Activated naive CD8-positive, alpha-beta T cell treated with anti-CD3 and anti-CD28 coated beads, Interleukin-2, amount 10 ng/mL, durations not matched to agents 7 days and 5 days (primary cell): ENCODE measurements at regions not wholly inside any gene's neighbourhood (a gene's known extent, or its start where the extent isn't known, plus 50 kb on each side); places are given as distances from the start of the nearest gene placed in this dataset.

Experiments
- ATAC-seq: fragments of 150-1000 bp; cut with Tn5 transposase; one replicate; pipeline ENCODE4 v1.10.0; 2021; ENCODE audit warnings: low read depth, moderate library complexity
- POLR2A ChIA-PET: fragments of 350-600 bp; sonication (Branson Sonifier 250); formaldehyde crosslinking; loops from one replicate; lab custom pipeline; 2021; ENCODE audit warnings: antibody characterized with exemption; lab: Charles Lee
- DNase-seq: peaks from one replicate; pipeline ENCODE4 v3.0.0; 2021
- H3K27ac Mint-ChIP-seq: one replicate; pipeline ENCODE4 v1.8.0; 2022; ENCODE audit warnings: mild to moderate bottlenecking, mixed read lengths
- H3K27me3 Mint-ChIP-seq: one replicate; pipeline ENCODE4 v1.8.0; 2022; ENCODE audit warnings: mild to moderate bottlenecking, moderate library complexity, mixed read lengths
- H3K36me3 Mint-ChIP-seq: one replicate; pipeline ENCODE4 v1.8.0; 2021; ENCODE audit warnings: mild to moderate bottlenecking, mixed read lengths
- H3K4me1 Mint-ChIP-seq: one replicate; pipeline ENCODE4 v1.8.0; 2021; ENCODE audit warnings: mixed read lengths
- H3K4me3 Mint-ChIP-seq: one replicate; pipeline ENCODE4 v1.8.0; 2022; ENCODE audit warnings: mild to moderate bottlenecking, moderate library complexity, mixed read lengths
- H3K9me3 Mint-ChIP-seq: one replicate; pipeline ENCODE4 v1.8.0; 2021; ENCODE audit warnings: mixed read lengths

- peaks cover 4% of the 10 kb centered on the region for H3K36me3 Mint-ChIP-seq
- no peak overlapping the region for H3K4me3 Mint-ChIP-seq
- no peak for DNase-seq
- POLR2A ChIA-PET: no interaction called here
- H3K9me3 Mint-ChIP-seq: peaks cover 14% of the 10 kb centered on the region
- no peak for ATAC-seq
- H3K4me1 Mint-ChIP-seq: no peaks in the 10 kb centered on the region
- no peak overlapping the region for H3K27ac Mint-ChIP-seq
- H3K27me3 Mint-ChIP-seq: no peaks in the 10 kb centered on the region
Observed at GRCh38 chr2:136205615-136206014, 87.7 kb upstream of the CXCR4 start.

DNA sequence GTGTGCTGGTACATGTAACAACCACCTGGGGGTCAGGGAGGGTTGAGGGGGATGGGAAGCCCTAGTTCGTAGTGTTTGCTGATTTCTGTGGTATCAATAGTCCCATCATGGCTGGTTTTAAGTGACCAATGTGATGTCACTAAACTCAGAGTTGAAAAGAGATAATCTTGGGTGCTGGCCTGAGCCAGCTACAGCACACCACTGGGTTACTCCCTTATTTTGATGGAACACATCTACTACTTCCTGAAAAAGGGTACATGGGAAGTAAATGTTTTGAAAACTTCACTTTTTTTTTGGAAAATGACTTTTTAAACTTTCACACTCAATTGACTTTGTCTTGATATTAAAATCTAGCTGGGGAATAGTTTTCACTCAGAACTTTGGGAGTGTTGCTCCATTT lies 87.0 kb upstream of the CXCR4 start:
- Mint-ChIP-seq H3K27me3 (peaks cover under 1% of the 10 kb centered on the region), H3K27ac (no peak overlapping the region), H3K36me3 (peaks cover 7% of the 10 kb centered on the region), H3K4me3 (no peak overlapping the region), H3K9me3 (peaks cover 14% of the 10 kb centered on the region), H3K4me1 (no peaks in the 10 kb centered on the region)
- DNase-seq (no peak), ATAC-seq (no peak)
- POLR2A ChIA-PET: no interaction called here

GRCh38 chr2:136195226-136195625 lies 77.3 kb upstream of the CXCR4 start:
- peaks cover 6% of the 10 kb centered on the region for H3K36me3 Mint-ChIP-seq
- H3K9me3 Mint-ChIP-seq: peaks cover 5% of the 10 kb centered on the region
- H3K4me3 Mint-ChIP-seq: no peak overlapping the region
- no peak overlapping the region for H3K27ac Mint-ChIP-seq
- POLR2A ChIA-PET: no interaction called here
- peaks cover 1% of the 10 kb centered on the region for H3K27me3 Mint-ChIP-seq
- no peaks in the 10 kb centered on the region for H3K4me1 Mint-ChIP-seq
- DNase-seq (no peak), ATAC-seq (no peak)

- Mint-ChIP-seq H3K27ac (no peak overlapping the region), H3K4me3 (no peak overlapping the region), H3K9me3 (no peaks in the 10 kb centered on the region), H3K36me3 (peaks cover 1% of the 10 kb centered on the region), H3K4me1 (no peaks in the 10 kb centered on the region), H3K27me3 (no peaks in the 10 kb centered on the region)
- POLR2A ChIA-PET: no interaction called here
- DNase-seq (no peak), ATAC-seq (no peak)
Observed at GRCh38 chr2:136191041-136191440, 73.1 kb upstream of the CXCR4 start.

- Mint-ChIP-seq H3K27ac (no peak overlapping the region), H3K4me1 (no peaks in the 10 kb centered on the region), H3K36me3 (peaks cover 1% of the 10 kb centered on the region), H3K27me3 (peaks cover 1% of the 10 kb centered on the region), H3K9me3 (peaks cover 3% of the 10 kb centered on the region), H3K4me3 (no peak overlapping the region)
- ATAC-seq (no peak), DNase-seq (no peak)
- POLR2A ChIA-PET: interaction anchor here (1.1 kb wide), 1 partner anchor 53 kb away, joined by 3 read pairs; no protein-coding TSS in a partner anchor
Observed at GRCh38 chr2:136189221-136189782, 71.4 kb upstream of the CXCR4 start.

DNA sequence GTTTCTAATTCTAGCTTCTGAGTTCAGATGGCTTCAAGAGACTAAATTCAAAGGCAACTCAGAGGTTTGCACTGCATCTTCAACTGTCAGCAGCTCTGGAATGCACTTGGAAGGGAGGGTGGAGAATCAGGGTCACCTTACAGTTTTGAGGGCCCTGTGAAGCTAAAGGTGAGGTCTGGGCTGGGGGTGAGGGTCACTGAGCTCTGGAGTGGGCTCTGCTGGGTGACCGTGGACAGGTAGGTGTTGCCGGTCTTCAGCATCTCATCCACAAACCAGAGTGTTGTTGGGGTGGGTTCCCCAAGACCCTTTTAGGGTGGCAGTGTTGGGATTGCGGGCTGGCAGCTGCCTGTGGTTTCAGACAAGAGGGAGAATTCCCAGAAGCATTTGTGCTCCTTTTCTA lies 70.1 kb upstream of the CXCR4 start:
- Mint-ChIP-seq H3K36me3 (peaks cover 1% of the 10 kb centered on the region), H3K27ac (no peak overlapping the region), H3K27me3 (peaks cover 4% of the 10 kb centered on the region), H3K9me3 (peaks cover 3% of the 10 kb centered on the region), H3K4me1 (no peaks in the 10 kb centered on the region), H3K4me3 (no peak overlapping the region)
- POLR2A ChIA-PET: no interaction called here
- no peak for ATAC-seq
- no peak for DNase-seq

DNA sequence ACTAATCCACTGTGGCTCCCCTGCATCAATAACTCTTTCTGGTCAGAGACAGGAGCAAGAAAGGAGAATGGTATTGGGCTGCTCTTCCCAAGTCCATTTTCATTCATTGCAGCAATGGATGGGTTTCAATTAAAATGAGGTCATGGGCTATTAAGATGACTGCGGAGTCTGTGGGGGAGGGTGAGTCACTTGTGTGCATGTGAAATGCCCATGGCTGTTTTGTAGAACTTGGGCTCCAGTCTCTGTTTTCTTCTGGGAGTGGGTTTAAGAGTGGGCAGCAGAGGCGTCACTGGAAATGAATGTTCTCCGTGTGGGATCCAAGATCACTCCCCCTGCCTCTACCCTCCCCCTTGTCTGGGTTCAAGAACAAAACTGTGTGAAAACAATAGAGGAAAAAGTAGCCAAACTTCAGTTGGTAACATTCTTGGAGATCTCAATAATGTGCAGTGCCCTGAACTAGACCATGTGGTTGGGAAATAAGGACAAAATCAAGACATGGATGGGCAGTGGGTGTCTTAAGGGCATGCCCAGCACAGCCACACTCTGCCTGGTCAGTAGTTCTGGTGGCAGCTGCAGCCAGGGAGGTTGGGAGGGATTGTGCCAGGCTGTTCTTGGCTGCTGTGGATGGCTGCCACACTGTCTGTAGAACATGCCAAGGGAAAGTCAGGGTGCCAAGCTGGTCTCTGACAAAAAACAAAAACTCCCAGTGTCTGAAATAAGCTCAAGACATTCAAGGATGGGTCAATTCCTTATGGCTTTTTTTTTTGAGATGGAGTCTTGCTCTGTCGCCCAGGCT lies 68.2 kb upstream of the CXCR4 start:
- peaks cover 4% of the 10 kb centered on the region for H3K27me3 Mint-ChIP-seq
- H3K4me1 Mint-ChIP-seq: no peaks in the 10 kb centered on the region

DNA sequence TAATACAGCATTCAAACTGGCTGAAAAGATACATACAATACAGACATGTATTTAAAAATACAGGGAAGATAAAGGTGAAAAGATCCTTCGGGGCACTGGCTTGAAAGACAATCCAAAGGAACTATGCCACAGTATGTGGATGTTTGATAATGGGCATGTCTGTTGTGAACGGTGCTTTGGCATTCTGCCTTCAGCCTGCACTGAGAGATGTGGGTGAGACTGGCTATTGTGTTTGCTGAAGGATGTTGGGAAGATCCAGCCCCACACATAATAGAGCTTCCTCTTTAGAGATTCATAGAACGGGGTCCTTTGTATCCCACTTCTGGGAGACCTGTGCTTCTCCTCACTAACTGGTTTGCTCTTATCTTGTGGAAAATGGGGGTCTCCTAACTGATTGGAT lies 65.1 kb upstream of the CXCR4 start:
- POLR2A ChIA-PET: no interaction called here
- no peak overlapping the region for H3K27ac Mint-ChIP-seq

More for the DNA sequence above, 68.2 kb upstream of the CXCR4 start:
- Mint-ChIP-seq H3K4me3 (no peak overlapping the region), H3K27ac (no peak overlapping the region), H3K36me3 (peaks cover 1% of the 10 kb centered on the region), H3K9me3 (peaks cover 5% of the 10 kb centered on the region)
- DNase-seq (no peak), ATAC-seq (no peak)
- POLR2A ChIA-PET: no interaction called here

DNA sequence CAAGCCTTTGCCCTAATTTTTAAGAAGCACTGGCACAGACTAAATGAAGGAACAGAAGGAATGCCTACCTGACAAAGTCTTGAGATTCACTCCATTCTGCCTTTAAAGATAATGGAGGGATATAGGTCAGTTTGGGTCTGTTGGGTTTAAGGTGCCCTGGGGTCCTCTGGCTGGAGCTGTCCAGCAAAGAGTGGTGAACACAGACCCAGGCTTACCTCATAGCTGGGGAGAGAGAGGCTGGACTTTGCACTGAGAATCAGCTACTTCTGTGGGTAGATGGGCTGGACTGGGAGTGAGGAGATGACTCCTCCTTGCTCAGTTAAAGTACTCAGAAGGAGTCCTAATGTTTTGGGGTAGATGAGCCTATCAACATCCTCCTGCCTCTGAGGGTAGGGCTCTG lies 64.4 kb upstream of the CXCR4 start:
- Mint-ChIP-seq H3K4me3 (no peak overlapping the region), H3K36me3 (peaks cover 3% of the 10 kb centered on the region), H3K4me1 (peaks cover 7% of the 10 kb centered on the region), H3K9me3 (peaks cover 6% of the 10 kb centered on the region), H3K27me3 (peaks cover 4% of the 10 kb centered on the region), H3K27ac (no peak overlapping the region)
- DNase-seq: no peak
- ATAC-seq: no peak
- POLR2A ChIA-PET: no interaction called here

More for the DNA sequence above, 65.1 kb upstream of the CXCR4 start:
- Mint-ChIP-seq H3K36me3 (peaks cover 3% of the 10 kb centered on the region), H3K4me3 (no peak overlapping the region), H3K4me1 (peaks cover 7% of the 10 kb centered on the region), H3K27me3 (peaks cover 4% of the 10 kb centered on the region), H3K9me3 (peaks cover 6% of the 10 kb centered on the region)
- DNase-seq: no peak
- ATAC-seq: no peak

DNA sequence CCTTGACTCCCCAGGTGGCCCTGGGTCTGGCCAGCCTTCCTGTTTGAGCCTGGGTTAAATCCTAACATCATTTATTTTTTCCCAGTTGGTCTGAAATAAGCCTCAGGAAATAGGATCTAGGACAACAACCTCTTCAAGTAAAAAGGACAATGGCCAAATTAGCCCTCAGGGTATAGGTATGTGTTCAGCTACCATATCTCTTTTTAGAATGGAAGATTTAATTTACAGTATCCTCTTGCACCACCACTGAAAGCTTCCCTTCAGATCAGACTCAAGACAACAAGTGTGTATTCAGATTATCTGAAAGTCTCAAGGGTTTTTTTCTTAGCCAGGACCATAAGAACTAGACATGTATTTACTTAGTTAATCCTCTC lies 61.6 kb upstream of the CXCR4 start:
- Mint-ChIP-seq H3K27ac (no peak overlapping the region), H3K4me3 (no peak overlapping the region), H3K9me3 (peaks cover 3% of the 10 kb centered on the region), H3K36me3 (peaks cover 10% of the 10 kb centered on the region), H3K4me1 (peaks cover 7% of the 10 kb centered on the region), H3K27me3 (peaks cover 6% of the 10 kb centered on the region)
- POLR2A ChIA-PET: no interaction called here
- DNase-seq: no peak
- no peak for ATAC-seq

- no peak overlapping the region for H3K4me3 Mint-ChIP-seq
- H3K9me3 Mint-ChIP-seq: peaks cover 3% of the 10 kb centered on the region
- H3K4me1 Mint-ChIP-seq: peaks cover 7% of the 10 kb centered on the region
- DNase-seq (no peak), ATAC-seq (no peak)
- peaks cover 10% of the 10 kb centered on the region for H3K36me3 Mint-ChIP-seq
- H3K27ac Mint-ChIP-seq: no peak overlapping the region
- POLR2A ChIA-PET: no interaction called here
- H3K27me3 Mint-ChIP-seq: peaks cover 4% of the 10 kb centered on the region
Observed at GRCh38 chr2:136178941-136179601, 61.1 kb upstream of the CXCR4 start.

GRCh38 chr2:136175868-136176267 lies 57.9 kb upstream of the CXCR4 start:
- no peak for ATAC-seq
- peaks cover 4% of the 10 kb centered on the region for H3K9me3 Mint-ChIP-seq
- peaks cover 3% of the 10 kb centered on the region for H3K27me3 Mint-ChIP-seq
- H3K4me3 Mint-ChIP-seq: no peak overlapping the region
- H3K36me3 Mint-ChIP-seq: peaks cover 12% of the 10 kb centered on the region
- POLR2A ChIA-PET: interaction anchor here (0.7 kb wide), 1 partner anchor 58 kb away, joined by 5 read pairs; no protein-coding TSS in a partner anchor
- peaks cover 11% of the 10 kb centered on the region for H3K4me1 Mint-ChIP-seq
- DNase-seq: no peak
- no peak overlapping the region for H3K27ac Mint-ChIP-seq

GRCh38 chr2:136175466-136175865 lies 57.5 kb upstream of the CXCR4 start:
- H3K4me1 Mint-ChIP-seq: peaks cover 11% of the 10 kb centered on the region
- H3K27me3 Mint-ChIP-seq: peaks cover 3% of the 10 kb centered on the region
- ATAC-seq: no peak
- peaks cover 12% of the 10 kb centered on the region for H3K36me3 Mint-ChIP-seq
- H3K9me3 Mint-ChIP-seq: peaks cover 4% of the 10 kb centered on the region
- no peak overlapping the region for H3K27ac Mint-ChIP-seq
- POLR2A ChIA-PET: interaction anchor here (0.7 kb wide), 1 partner anchor 58 kb away, joined by 5 read pairs; no protein-coding TSS in a partner anchor
- no peak overlapping the region for H3K4me3 Mint-ChIP-seq
- DNase-seq: no peak
